GM18508 (cell line): ENCODE measurements at regions not wholly inside any gene's neighbourhood (a gene's known extent, or its start where the extent isn't known, plus 50 kb on each side); places are given as distances from the start of the nearest gene placed in this dataset.

ENCODE experiments used
- ATAC-seq: cut with Tn5 transposase; IDR thresholded peaks from one replicate; pipeline ENCODE4 v1.9.1; 2021; ENCODE audit warnings: moderate number of reproducible peaks; ENCODE audit not compliant: insufficient read depth, unreplicated experiment

GRCh38 chr12:31869972-31870371 lies 89.2 kb upstream of the RESF1 start:
- no peak for ATAC-seq

- ATAC-seq: no peak
These were observed 90.2 kb upstream of the RESF1 start for GRCh38 chr12:31868965-31869364.

GRCh38 chr12:31867292-31867691 lies 91.9 kb upstream of the RESF1 start:
- no peak for ATAC-seq

DNA sequence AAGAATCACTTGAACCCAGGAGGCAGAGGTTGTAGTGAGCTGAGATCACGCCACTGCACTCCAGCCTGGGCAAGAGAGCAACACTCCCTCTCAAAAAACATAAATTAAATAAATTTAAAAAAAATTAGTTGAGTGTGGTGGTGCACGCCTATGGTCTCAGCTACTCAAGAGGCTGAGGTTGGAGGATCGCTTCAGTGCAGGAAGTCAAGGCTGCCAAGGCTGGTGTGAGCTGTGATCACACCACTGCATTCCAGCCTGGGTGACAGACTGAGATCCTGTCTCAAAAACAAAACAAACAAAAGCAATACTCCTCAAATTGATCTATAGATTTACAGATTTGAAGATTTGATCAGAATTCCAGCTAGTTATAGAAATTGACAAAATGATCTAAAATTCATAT lies 92.7 kb upstream of the RESF1 start:
- no peak for ATAC-seq

GRCh38 chr12:31865023-31865422 lies 94.2 kb upstream of the RESF1 start:
- ATAC-seq: no peak

- no peak for ATAC-seq
These were observed 97.9 kb upstream of the RESF1 start for GRCh38 chr12:31861360-31861759.

DNA sequence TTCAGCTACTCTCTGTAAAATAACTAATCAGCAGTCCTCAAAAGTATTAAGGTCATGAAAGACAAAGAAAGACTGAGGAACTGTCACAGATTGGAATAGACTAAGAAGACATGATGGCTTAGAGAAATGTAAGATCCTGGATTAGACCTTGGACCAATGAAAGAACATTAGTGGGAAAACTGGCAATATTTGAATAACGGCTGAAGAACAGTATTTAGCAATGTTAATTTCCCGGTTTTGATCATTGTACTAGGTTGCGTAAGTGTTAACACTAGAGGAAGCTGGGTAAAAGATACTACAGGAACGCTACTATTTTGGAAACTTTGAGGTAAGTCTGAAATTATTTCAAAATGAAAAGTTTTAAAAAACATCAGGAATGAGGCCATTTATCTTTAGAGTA lies 98.8 kb upstream of the RESF1 start:
- ATAC-seq: no peak

- no peak for ATAC-seq
These were observed 99.8 kb upstream of the RESF1 start for GRCh38 chr12:31859232-31859977.

- ATAC-seq: no peak
These were observed 103.8 kb upstream of the RESF1 start for GRCh38 chr12:31855427-31855826.

- ATAC-seq: no peak
These were observed 105.2 kb upstream of the RESF1 start for GRCh38 chr12:31853977-31854376.

GRCh38 chr12:31853520-31853919 lies 105.7 kb upstream of the RESF1 start:
- ATAC-seq: no peak

GRCh38 chr12:31850268-31850667 lies 108.9 kb upstream of the RESF1 start:
- ATAC-seq: no peak

DNA sequence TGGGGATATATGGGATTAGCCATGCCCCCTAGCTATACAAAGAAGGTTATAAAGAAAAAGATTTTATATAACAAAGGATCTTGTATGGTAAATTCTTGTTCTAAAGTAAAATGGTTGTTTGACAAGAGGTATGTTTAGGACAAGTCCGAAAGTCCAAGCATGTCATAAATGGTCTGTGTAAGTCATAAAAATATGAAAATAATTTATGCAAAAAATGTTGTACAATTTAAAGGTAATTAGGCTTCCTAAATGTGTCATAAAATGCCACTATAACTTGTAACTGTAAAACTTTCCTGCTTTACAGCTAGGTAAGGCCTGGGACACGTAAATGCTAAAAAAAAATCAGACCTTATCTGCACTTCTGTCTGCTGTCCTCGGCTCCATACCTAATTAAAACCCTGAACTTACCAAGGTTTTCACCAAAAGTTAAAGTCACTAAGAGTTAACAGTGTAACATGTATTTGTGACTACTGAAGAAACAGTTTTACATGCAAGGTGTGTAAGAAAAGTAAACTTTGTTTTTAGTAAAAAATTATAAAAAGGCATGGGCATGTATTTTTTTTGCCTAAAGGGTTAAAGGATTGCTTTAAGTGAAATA lies 110.0 kb upstream of the RESF1 start:
- no peak for ATAC-seq

GRCh38 chr12:31846405-31846804 lies 112.8 kb upstream of the RESF1 start:
- ATAC-seq: no peak

DNA sequence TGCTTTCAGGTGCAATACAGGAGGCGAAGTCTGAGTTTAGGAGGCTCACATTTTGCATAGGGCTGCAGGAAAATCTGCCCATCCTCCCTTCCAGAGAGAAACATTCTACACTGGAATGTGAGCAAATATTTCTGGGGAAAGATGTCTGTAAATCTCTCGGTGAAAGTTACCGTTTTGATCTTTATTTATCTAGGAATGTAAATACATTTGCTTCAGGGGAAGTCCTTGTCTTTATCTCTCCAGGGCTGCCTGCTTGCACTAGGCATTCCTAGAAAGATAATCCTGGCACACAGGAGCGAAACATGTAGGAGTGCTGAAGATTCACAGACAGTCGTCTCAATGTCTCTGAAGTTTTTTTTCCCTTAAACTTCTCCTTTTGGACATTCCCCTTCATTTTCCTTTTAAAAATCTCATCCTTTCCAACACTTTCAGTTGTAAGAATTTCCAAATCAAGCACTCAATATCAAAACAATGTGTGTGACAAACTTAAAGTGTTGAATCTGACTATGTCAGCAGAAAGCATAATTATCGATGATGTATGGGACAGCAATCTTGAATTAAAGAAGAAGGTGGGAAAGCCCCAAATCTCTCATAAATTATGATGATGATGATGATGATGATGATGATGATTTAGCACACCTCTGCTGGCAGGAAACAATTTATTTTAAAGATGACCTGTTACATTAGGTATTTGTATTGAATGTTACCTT lies 113.4 kb upstream of the RESF1 start:
- ATAC-seq: no peak

DNA sequence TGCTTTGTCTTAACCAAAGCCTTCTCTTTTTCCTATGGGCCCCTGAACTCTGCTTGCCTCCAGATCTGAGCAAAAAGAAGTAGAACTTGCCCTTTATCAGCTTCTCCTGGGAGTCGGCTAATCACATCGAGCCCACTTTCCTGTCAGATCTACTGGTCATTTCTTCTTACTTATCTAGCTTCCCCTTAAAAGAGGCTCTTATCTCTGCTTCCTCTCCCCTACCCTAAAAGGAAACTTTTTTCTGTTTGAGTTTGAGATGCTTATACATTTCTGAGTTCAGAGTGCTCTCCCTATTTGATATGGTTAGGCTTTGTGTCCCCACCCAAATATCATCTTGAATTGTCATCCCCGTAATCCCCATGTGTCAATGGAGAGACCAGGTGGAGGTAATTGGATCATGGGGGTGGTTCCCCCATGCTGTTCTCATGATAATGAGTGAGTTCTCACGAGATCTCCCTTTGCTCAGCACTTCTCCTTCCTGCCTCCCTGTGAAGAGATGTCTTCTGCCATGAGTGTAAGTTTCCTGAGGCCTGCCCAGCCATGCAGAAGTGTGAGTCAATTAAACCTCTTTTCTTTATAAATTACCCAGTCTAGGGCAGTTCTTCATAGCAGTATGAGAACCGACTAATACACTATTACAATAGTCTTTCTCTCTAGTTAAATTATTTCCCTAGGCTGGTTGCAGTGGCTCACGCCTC lies 114.7 kb upstream of the AMN1 start:
- no peak for ATAC-seq

DNA sequence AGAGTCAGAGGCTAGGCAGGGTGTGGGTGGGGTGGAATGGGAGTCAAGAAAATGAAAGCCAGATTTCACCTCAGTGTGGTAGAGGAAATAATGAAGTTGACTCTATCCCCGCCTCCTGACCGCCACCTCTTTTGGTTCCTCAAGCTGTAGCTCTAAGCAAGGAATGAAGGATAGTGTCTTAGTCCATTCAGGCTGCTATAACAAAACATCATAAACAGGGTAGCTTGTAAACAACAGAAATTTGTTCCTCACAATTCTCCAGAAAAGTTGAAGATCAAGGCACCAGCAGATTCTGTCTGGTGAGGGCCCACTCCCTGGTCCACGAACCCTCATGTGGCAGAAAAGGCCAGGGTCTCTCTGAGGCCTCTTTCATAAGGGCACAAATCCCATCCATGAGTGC lies 109.1 kb upstream of the AMN1 start:
- no peak for ATAC-seq

GRCh38 chr12:31835276-31835882 lies 106.6 kb upstream of the AMN1 start:
- ATAC-seq: no peak

DNA sequence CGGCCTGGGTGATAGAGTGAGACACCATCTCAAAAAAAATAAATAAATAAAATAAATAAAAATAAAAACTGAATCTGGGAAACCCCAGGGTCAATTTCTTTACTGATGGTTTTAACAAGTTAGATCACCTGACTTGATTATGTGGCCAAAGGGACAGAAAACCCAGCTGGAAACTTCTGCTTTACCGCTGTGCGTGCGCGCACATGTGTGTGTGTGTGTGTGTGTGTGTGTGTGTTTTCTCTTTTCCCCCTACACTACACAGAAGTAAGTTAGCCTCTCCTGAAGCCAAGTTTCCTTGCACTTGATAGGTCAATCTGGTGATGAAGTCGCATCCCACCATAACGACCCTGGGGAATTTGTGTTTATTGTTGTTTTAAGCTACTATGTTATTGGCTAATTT lies 105.3 kb upstream of the AMN1 start:
- ATAC-seq: no peak
